Skeletal muscle cell (primary cell): ENCODE measurements at regions not wholly inside any gene's neighbourhood (a gene's known extent, or its start where the extent isn't known, plus 50 kb on each side); places are given as distances from the start of the nearest gene placed in this dataset.

Experiments used
- DNase-seq: peaks from one replicate; pipeline ENCODE4 v3.0.0-alpha.2; 2010; ENCODE audit warnings: low read depth
- H3K4me3 ChIP-seq: 2 replicates; pipeline ENCODE4 v1.5.1; 2011; ENCODE audit warnings: low read depth, mild to moderate bottlenecking, control low read depth, low read length, moderate library complexity

DNA sequence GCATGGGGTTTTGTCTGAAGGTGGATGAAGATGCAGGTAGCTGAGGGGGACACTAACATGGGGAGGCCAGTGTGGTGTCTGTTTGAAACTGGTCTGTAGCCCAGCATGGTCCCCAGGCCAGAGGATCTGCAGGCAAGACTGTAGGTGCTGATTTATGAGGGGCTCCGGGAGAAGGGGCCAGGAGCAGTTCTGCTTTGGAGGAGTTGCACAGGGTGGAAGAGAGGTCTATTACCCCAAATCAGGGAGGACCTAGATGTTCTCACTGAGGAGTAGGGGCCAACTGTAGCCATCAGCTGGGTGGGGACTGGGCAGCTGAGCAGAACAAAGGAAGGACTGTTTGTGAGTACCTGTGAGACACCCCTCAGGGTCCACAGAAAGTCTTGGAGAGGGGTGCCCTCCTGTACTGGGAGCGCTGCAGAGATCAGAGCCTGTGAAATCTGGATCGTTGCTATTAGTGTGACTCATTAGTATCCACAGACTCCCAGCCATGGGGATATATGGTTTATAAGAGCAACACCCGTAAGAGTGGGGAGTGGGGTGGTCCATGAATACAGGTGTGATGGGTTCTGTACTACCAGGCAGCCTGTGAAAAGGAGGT, 64.3 kb upstream of the IRF2BP2 start:
- H3K4me3 ChIP-seq, result no peak overlapping the region
- no peak for DNase-seq

DNA sequence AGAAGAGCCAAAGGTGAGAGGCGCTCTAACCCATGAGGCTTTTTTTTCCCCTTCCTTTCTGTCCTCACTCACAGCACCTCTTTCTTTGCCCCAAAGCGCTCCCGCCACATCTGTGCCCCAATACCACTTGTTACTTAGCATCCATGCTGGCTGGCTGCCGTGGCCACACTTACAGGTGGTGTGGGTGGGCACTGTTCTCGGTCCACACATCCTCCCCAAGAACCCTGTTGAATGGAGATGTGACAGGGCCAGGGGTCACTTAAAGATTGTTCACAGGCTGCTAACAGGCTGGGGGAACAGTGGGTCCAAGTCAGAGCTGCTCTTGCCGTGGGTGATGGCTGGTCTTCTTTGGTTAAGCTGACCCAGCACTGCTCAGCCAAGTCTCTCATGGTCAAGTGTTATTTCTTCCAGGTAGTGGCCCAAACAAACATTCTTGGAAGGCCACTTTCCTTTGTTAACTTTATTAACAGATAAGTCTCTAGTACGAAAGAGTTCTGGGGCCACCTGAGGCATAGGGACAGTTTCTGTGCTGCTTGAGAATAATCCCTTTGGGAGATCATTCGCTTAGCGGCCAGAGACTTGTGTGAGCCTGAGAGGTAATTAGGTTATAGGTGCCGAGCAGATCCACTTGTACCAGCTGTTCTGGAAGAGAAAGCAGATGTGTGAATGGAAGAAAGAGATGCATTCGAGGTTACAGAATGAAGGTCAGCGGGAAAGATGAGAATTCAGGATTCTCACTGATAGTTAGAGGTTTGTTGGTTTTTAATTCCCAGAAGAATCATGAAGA, 62.6 kb upstream of the IRF2BP2 start:
- DNase-seq, result no peak

DNA sequence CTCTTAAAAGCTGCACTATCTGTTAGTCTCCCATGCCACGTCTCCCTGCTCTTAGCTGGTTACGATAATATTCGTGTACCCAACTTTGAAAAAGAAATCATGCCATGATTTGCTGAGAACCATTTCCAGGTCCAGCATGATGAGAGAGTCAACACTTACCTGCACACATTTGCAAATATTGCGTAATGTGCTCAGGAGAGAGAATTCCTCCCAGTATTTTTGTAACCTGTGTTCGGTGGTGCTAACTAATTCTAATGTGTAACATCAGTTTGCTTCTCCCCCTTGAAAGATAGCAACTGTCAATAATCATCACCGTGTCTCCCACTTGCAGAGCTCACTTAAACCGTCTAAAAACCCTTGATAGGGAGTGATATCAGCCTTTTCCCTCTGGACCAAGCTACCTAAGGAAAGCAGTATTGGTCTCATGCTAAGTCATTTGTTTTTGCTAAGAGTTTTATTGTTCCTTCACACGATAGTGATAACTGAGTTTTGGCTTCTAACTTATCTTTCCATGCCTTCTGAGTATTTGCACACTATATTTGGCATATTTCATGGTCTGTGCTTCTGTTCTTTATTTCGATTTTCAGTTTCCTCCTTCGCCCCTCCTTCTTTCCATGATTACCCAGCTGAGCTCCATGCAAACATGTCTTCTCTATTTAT, 61.1 kb upstream of the IRF2BP2 start:
- DNase-seq, result no peak
- no peak overlapping the region for H3K4me3 ChIP-seq

More for the DNA sequence above, 62.6 kb upstream of the IRF2BP2 start:
- H3K4me3 ChIP-seq, result no peak overlapping the region

DNA sequence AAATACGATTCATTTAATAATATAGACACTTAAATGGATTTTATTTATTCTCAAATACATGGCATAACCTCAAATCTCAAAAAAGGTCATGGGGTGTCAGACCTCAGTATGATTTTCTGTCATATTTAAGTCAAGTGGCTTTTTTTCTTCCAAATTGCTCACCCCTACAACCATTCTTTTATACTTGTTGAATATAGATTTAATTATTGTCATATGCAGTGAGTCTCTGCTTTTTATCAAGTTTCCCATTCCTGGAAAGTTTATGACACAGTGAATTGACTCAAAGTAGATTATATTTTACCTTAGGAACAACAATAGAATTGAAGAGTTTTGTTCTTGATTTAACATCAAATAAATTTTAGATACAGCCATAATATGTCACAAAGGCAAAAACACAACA, 59.5 kb upstream of the IRF2BP2 start:
- H3K4me3 ChIP-seq, result no peak overlapping the region
- DNase-seq, result no peak

DNA sequence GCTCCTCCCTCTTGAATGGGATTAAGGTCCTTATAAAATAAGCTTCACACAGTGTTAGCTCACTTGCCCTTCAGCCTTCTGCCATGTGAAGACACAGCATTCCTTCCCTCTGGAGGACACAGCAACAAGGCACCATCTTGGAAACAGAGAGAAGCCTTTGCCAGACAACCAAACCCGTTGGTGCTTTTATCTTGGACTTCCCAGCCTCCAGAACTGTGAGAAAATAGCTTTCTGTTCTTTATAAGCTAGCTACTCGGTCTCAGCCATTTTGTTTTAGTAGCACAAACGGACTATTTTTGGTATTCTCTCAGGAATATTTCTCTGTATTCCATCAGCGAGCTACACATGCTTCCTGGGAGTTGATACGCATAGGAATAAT, 58.6 kb upstream of the IRF2BP2 start:
- H3K4me3 ChIP-seq, result no peak overlapping the region
- DNase-seq, result no peak

DNA sequence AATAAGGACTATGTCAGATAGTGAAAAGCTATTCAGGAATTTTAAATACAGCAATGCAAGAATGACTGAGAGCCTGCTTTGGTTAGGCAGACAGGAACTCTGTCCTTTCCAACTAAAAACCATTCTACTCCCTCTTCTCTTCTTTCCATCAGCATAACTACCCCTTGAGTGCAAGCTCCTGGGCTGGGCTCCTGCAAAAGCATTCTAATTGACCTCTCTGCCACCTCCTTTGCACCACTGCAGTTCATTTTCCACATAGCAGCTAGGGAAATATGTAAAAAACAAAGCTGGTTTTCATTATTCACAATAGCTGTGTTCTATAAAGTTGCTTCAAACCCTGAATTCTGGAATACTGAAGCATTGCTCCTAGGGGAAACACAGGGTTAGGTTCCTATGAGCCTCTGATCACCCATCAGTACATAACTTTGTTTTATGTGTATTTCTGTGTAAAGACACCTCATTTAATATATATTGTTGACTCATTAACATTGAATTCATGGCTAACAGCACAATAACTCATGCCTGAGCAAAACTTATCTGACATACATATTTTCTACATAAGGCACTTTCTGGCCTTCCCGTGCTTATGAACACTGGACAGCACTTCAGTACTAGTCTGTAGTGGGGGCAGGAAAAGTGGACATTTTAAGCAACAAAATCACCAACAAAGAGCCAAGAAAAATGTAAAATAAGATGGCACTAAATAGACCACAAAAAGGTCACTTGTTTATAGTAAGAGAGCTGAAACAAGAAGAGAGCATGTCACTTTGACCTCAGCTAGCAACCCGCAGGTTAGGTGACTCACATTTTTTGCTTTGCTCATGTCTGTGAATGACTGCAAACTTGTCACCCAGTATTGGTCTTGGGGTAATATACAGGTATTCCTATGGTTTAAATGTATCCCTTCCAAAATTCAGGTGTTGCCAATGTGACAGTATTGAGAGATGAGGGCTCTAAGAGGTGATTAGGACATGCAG, 57.9 kb upstream of the IRF2BP2 start:
- no peak overlapping the region for H3K4me3 ChIP-seq
- DNase-seq, result no peak

DNA sequence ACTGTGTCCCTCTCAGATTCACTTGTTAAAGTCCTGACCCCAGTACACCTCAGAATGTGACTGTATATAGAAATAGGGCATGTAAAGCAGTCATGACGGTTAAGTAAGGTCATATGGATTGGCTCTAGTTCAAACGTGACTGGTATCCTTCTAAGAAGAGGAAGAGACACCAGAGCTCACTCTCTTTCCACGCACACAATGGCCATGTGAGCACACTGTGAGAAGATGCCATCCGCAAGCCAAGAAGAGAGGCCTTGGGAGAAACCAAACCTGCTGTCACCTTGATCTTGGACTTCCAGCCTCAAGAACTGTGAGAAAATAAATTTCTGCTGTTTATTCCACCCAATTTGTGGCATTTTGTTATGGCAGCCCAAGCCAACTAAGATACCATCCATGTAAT, 56.8 kb upstream of the IRF2BP2 start:
- no peak for DNase-seq
- H3K4me3 ChIP-seq, result no peak overlapping the region

DNA sequence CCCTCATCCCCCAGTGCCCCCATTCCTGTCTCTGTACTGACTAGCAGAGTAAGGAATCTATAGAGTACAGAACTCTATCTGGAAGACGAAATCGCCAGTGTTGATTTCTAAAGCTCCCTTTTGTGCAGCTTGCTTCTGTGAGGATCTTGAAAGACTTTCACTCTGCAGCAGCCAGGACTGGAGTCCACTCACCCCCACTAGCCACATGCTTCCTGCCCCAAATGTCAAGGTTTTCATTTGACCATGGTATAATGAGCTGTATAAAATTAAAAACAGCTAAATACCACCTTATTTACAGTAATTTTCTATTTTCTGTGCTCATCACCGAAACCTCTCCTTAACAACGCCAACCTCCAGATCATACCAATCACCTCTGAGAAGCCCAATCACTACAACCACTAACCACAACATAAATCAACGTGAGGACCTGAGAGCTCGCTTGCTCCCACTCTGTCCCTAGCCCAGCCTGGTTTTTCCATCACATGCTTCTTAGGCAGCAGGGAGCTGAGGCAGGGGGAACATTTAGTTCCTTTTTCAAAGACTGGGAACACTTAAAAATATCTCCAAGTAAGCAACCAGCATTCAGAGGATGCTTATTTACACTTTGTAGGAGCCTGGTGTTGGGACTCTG, 56.1 kb upstream of the IRF2BP2 start:
- DNase-seq, result no peak
- no peak overlapping the region for H3K4me3 ChIP-seq

DNA sequence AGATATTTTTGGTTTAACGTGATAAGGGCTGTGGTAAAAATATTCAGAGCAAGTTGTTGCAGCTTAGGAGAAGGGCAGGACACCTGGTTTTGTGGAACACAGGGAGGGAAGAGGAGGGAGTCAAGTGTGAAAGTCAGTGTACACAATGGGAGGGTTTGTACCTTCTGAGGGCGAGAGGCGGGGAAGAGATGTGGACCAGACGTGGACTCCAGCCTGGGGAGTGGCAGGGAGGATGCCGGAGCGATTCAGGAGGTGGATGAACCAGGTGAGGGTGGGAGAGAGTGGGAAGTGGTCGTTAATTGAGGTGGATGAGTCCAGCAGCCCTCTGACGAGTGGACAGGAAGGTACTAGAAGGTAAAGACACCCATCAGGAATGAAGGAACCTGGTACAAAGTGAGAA, 52.2 kb upstream of the IRF2BP2 start:
- DNase-seq, result no peak

DNA sequence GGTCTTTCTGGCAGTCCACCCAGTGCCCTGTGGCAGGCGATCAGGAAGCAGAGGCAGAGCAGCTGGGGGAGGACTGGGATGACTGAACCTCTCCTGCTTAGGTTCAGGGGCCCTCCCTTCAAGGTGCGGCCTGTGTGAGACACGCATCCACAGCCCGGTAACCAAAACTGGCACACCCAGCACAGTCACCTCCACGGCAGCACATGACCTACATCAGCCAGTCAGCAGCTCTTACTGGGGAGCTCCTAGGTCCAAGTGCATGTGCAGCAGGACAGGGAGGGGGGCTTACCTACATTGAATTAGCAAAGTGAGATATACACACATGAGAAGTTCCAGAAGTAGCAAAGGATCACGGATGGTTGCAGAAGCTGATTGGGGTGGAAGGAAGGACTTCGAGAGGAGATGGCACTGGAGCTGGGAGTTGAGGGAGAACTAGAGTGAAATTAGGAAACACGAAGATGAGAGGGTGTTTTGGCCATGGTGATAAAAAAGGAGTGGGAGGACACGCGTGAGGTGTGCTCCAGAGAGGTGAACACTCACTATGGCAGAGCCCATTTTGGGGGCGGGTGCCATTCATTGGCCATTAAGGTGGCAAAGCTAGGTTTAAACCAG, 51.4 kb upstream of the IRF2BP2 start:
- DNase-seq, result no peak
- no peak overlapping the region for H3K4me3 ChIP-seq

More for the DNA sequence above, 52.2 kb upstream of the IRF2BP2 start:
- H3K4me3 ChIP-seq, result no peak overlapping the region

DNA sequence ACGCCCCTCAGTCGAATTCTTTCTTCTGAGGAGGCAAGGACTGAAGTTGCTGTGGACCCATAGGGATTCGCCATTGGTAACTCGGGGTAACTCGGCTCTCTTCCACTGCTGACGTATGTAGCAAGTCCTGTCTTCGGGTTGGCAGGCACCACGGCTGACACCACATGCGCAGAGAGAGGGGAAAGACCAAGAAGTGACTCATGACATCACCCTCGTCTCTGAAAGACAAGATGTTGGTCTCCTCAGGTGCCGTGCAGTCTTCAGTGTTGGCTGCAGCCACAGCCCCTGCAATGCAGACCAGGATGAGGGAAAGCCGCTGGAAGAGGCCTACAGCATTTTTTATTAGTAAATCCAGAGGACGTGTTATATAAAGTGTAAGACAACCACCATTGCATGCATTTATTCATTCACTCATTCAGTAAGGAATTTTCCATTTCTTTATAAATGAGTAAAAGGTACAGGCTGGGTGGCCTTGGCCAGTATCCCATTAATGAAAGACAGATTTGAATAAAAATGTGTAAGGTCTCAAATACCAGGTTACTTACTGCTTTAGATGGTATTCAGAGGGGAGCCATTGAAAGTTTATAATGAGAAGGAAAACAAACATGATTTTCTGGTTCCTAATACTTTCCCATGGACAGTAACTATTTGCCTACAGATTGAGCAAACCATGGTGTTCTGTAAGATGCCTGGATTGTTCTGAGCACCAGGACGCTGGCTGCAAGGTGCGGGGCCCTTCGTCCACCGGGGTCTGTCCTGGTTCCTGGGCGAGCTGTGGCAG, 50.7 kb upstream of the IRF2BP2 start:
- DNase-seq, result no peak
- H3K4me3 ChIP-seq, result no peak overlapping the region
